ENCODE measurements at regions not wholly inside any gene's neighbourhood (a gene's known extent, or its start where the extent isn't known, plus 50 kb on each side); places are given as distances from the start of the nearest gene placed in this dataset.

DNA sequence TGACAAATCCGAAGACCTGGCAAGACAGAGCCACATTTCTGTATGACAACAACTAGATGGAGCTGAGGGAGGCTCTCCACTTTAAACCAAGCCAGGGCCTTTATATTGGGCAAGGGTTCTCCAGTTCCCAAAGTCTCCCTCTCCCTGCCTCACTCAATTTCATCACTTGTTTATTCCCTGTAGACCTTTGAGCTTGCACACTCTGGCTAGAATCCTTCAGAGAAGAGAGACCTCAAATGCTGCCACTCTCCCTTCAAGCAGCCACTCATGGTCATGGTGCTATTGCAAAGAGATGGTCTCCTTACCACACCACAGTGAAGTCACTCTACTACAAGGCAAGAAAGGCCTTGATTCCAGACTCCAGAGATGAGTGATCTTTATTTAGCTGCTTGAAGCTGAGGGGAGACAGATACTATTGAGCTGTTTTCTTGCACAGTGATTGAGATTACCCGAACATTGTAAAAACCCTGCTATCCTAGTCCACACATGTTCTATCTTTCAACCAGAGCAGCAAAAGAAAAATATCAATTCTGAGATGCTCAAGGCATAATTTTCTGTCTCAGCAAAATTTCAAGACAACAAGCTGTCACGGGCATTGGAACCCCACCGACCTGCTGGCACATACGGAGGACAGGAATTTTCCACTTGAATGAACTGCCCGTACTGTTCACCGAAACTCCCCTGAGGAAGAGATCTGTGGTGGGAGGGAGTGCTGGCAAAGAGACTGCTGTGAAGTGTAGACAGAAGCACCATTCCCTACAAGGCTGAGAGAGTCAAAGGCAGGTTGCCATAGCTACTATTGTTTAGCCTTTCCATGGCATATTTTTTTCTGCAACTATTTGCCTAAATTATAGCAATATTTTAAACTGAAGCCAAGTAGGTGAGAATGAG is 81.1 kb downstream of the CDO1 start:
- H3K4me3 ChIP-seq (replicated peaks; ENCODE audit: low read depth, low read length) = no peak overlapping the region
- TF ChIP-seq, protein P1, sequence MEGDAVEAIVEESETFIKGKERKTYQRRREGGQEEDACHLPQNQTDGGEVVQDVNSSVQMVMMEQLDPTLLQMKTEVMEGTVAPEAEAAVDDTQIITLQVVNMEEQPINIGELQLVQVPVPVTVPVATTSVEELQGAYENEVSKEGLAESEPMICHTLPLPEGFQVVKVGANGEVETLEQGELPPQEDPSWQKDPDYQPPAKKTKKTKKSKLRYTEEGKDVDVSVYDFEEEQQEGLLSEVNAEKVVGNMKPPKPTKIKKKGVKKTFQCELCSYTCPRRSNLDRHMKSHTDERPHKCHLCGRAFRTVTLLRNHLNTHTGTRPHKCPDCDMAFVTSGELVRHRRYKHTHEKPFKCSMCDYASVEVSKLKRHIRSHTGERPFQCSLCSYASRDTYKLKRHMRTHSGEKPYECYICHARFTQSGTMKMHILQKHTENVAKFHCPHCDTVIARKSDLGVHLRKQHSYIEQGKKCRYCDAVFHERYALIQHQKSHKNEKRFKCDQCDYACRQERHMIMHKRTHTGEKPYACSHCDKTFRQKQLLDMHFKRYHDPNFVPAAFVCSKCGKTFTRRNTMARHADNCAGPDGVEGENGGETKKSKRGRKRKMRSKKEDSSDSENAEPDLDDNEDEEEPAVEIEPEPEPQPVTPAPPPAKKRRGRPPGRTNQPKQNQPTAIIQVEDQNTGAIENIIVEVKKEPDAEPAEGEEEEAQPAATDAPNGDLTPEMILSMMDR (IDR thresholded peaks at IDR 0.05; ENCODE audit: low read length, missing control alignments) = no peak
- no peak for DNase-seq (ENCODE audit: low read depth)

- DNase-seq (ENCODE audit: low read depth) = no peak
- no peak overlapping the region for H3K4me3 ChIP-seq (replicated peaks; ENCODE audit: low read depth, low read length)
- TF ChIP-seq, protein P1 (IDR thresholded peaks at IDR 0.05; ENCODE audit: low read length, missing control alignments) = no peak
These were observed 82.9 kb downstream of the CDO1 start for GRCh38 chr5:115733607-115734006.

DNA sequence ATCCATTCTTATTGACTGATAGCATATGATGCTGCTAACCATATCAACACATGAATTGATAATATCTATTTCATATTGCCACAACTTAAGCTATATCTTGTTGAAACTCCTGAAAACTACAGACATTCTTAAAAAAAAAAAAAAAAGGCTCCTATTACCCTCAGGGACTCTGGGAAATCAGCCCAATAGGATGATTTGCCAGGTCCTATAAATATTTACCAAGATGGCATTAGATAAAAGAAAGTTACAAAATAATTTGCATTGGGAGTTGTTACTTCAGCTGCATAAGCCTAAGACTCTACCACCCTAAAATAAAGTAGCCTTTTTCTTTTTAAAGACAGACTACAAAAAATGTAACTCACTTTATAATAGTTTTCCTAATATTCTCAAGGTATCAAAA is 84.4 kb downstream of the CDO1 start:
- TF ChIP-seq, protein P1 (IDR thresholded peaks at IDR 0.05; ENCODE audit: low read length, missing control alignments) = no peak
- H3K4me3 ChIP-seq (replicated peaks; ENCODE audit: low read depth, low read length) = no peak overlapping the region
- DNase-seq (ENCODE audit: low read depth) = no peak

- no peak for DNase-seq (ENCODE audit: low read depth)
- no peak overlapping the region for H3K4me3 ChIP-seq (replicated peaks; ENCODE audit: low read depth, low read length)
- TF ChIP-seq, protein P1 (IDR thresholded peaks at IDR 0.05; ENCODE audit: low read length, missing control alignments) = no peak
These were observed 90.9 kb downstream of the CDO1 start for GRCh38 chr5:115725522-115725921.

DNA sequence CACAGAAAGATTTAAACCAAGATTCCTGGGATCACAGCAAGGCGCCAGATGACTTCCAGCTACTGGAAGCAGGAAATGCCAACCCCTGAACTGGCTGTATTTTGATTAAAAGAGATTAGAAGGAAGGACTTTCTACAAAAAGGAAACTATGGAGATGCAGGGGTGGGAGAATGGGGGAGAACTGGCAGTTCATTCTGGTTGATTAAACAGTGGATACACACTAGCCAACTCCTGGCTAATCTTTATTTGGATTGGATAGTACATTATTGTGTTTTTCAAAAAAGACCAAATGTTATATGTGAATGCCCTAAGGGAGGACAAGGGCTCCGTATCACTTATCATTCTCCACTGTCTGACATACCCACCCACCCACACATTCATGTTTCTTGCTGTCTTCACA is 93.2 kb downstream of the CDO1 start:
- no peak overlapping the region for H3K4me3 ChIP-seq (replicated peaks; ENCODE audit: low read depth, low read length)
- TF ChIP-seq, protein P1 (IDR thresholded peaks at IDR 0.05; ENCODE audit: low read length, missing control alignments) = no peak
- DNase-seq (ENCODE audit: low read depth) = no peak

DNA sequence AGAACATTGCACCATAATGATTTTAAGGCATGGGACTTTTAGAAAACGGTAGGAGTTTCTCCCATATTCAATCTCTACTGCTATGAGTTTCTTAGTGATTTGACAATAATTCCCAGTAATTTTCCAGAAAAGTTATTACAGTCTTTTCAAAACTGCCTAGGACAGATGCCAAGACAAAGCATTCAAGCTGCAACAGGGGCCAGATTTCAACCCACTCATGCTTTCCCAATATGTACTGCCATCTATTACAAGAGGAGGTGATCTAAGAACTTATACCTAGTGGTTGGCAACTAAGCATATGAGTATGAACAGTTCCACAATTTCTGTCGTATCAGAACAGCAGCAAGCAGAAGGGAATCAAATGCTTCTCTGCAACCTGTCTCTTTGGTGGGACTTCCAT is 95.1 kb upstream of the TMED7 start:
- TF ChIP-seq, protein P1 (IDR thresholded peaks at IDR 0.05; ENCODE audit: low read length, missing control alignments) = no peak
- H3K4me3 ChIP-seq (replicated peaks; ENCODE audit: low read depth, low read length) = no peak overlapping the region
- DNase-seq (ENCODE audit: low read depth) = no peak

DNA sequence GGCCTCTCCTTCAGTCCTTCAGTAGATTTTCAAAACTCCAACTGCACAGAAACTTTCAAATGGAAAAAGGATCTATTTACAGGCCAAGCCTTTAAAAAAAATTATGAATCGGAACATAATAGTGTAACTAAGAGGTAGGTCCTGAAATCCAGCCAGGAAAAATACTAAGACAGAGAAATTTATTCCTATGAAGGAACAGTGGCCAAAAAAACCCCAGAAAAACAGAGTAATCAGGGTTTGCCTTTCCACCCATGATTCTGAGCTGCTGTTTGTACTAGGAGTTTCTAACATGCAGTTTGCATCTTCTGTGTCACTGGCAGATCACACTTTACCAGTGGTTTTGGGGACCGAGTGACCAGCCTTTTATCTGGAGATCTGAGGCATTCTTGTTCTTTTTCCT is 93.1 kb upstream of the TMED7 start:
- H3K4me3 ChIP-seq (replicated peaks; ENCODE audit: low read depth, low read length) = no peak overlapping the region
- TF ChIP-seq, protein P1 (IDR thresholded peaks at IDR 0.05; ENCODE audit: low read length, missing control alignments) = no peak
- DNase-seq (ENCODE audit: low read depth) = no peak
